Activated CD4-positive, alpha-beta memory T cell treated with anti-CD3 and anti-CD28 coated beads for 36 hours (primary cell): ENCODE measurements at regions not wholly inside any gene's neighbourhood (a gene's known extent, or its start where the extent isn't known, plus 50 kb on each side); places are given as distances from the start of the nearest gene placed in this dataset.

Experiments used
- CTCF ChIA-PET: fragments of 350-600 bp; sonication (Branson Sonifier 250); formaldehyde crosslinking; loops from one replicate; lab custom pipeline; 2021; ENCODE audit warnings: antibody characterized with exemption, inconsistent platforms; lab: Charles Lee
- POLR2A ChIA-PET: fragments of 350-600 bp; sonication (Branson Sonifier 250); formaldehyde crosslinking; loops from one replicate; lab custom pipeline; 2021; ENCODE audit warnings: antibody characterized with exemption; lab: Charles Lee
- DNase-seq: peaks from one replicate; pipeline ENCODE4 v3.0.0-alpha.2; 2020
- H3K27ac Mint-ChIP-seq: one replicate; pipeline ENCODE4 v1.8.0; 2021; ENCODE audit warnings: mixed read lengths
- H3K27me3 Mint-ChIP-seq: one replicate; pipeline ENCODE4 v1.8.0; 2021; ENCODE audit warnings: mixed read lengths
- H3K36me3 Mint-ChIP-seq: one replicate; pipeline ENCODE4 v1.8.0; 2021; ENCODE audit warnings: mixed read lengths
- H3K4me1 Mint-ChIP-seq: one replicate; pipeline ENCODE4 v1.8.0; 2021; ENCODE audit warnings: low read depth, mixed read lengths
- H3K4me3 Mint-ChIP-seq: one replicate; pipeline ENCODE4 v1.8.0; 2021; ENCODE audit warnings: mild to moderate bottlenecking, mixed read lengths
- H3K9me3 Mint-ChIP-seq: one replicate; pipeline ENCODE4 v1.8.0; 2021; ENCODE audit warnings: mixed read lengths
- intact Hi-C: fragments of 100-400 bp; cut with micrococcal nuclease; formaldehyde crosslinking; loops from one replicate; pipeline ENCODE4 v1.15.1; 2023

- intact Hi-C loops, result no loop called here
- no peak for DNase-seq
- peaks cover 2% of the 10 kb centered on the region for H3K4me1 Mint-ChIP-seq
- no peaks in the 10 kb centered on the region for H3K36me3 Mint-ChIP-seq
- ChIA-PET POLR2A (no interaction called here), CTCF (no interaction called here)
- H3K27ac Mint-ChIP-seq, result no peak overlapping the region
- no peaks in the 10 kb centered on the region for H3K9me3 Mint-ChIP-seq
- H3K27me3 Mint-ChIP-seq, result peaks cover 9% of the 10 kb centered on the region
- H3K4me3 Mint-ChIP-seq, result no peak overlapping the region
These were observed 1330.4 kb downstream of the TBC1D22A start for GRCh38 chr22:48092866-48093265.

DNA sequence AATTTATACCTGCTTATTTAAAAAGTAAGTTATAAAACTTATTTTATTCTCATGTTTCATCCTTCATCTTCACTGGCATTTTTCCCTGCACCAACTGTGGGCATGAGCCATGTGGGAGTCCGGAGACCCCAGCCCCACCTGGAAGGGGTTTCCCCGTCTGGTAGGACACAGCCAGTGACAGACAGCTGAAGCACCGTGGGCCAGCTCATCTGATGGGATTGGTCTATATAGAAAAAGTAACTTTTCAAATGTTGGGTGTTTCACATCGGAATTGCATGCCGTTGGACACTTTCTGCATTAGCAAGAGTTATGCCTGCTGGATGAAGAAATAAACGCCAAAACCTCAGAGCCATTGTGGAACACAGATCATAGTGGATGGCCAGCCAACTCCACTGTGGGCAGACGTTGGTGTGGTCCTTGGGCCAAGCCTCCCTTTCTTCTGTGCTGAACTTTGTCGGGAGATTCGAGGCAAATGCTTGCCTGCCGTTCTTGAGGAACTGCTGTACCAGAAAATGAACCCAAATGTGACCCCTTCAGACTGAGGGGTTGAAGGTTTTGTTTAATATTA lies 1329.3 kb downstream of the TBC1D22A start:
- H3K9me3 Mint-ChIP-seq, result no peaks in the 10 kb centered on the region
- no peak overlapping the region for H3K27ac Mint-ChIP-seq
- H3K4me3 Mint-ChIP-seq, result no peak overlapping the region
- H3K36me3 Mint-ChIP-seq, result no peaks in the 10 kb centered on the region
- no peak for DNase-seq
- H3K27me3 Mint-ChIP-seq, result peaks cover 9% of the 10 kb centered on the region
- intact Hi-C loops, result no loop called here
- POLR2A ChIA-PET, result no interaction called here
- no peaks in the 10 kb centered on the region for H3K4me1 Mint-ChIP-seq
- CTCF ChIA-PET, result no interaction called here

DNA sequence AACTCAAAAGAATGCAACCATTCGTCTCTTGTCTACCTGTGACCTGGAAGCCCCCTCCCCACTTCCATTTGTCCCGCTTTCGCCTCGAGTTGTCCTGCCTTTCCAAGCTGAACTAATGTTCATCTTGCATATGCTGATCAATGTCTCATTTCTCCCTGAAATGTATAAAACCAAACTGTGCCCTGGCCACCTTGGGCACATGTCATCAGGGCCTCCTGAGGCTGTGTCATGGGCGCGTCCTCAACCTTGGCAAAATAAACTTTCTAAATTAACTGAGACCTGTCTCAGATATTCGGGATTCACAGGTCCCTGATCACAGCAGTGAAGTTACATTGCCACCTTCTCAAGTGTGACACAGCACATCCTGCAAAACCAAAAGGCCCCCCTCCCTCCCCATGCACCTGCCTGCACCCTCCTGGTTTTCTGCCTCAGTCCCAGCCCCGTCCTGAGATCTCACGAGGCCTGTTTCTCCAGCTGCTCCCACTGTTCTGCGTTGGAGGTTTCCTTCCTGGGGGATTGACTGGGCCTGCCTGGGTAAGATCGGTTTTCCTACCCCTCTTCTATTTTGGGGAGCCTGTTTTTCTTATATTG lies 1328.7 kb downstream of the TBC1D22A start:
- H3K4me1 Mint-ChIP-seq, result no peaks in the 10 kb centered on the region
- H3K27me3 Mint-ChIP-seq, result peaks cover 9% of the 10 kb centered on the region
- no peak overlapping the region for H3K27ac Mint-ChIP-seq
- no peaks in the 10 kb centered on the region for H3K9me3 Mint-ChIP-seq
- ChIA-PET CTCF (no interaction called here), POLR2A (no interaction called here)
- H3K36me3 Mint-ChIP-seq, result no peaks in the 10 kb centered on the region
- intact Hi-C loops, result no loop called here
- no peak for DNase-seq
- no peak overlapping the region for H3K4me3 Mint-ChIP-seq

- intact Hi-C loops, result no loop called here
- CTCF ChIA-PET, result no interaction called here
These were observed 1327.9 kb downstream of the TBC1D22A start for GRCh38 chr22:48090332-48090672.

DNA sequence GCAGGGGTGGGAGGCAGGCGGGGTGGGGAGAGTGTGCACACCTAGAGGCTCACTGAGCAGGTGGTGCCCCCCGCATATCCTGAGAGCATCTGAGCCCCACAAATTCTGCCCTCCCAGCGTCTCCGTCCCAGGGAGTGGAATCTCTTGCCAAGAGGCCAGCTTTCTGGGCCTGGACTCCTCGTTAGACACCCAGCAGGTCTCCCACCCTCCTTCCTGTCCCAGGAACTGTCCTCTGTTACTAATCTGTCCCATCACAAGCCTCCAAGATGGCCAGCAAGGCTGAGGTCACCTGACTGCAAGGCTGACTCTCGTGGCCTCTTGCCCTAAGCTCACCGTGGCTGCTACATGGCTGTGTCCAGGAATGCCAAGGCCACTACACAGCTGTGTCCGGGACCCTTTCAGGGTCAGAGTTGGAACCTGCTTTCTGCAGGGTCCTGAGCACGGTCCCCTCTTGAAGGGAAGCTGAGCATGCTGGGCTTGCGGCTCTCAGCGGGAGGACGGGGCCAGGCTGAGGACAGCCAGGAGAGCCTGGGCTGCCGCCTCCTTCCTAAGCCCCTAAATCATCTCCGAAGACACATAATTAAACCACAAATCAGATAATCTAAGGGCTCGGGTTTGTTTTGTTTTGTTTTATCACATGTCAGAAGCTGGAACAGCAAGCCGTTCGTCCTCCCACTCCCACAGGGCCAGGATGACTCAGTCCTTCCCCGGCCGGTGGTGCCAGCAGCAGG lies 1327.3 kb downstream of the TBC1D22A start:
- H3K36me3 Mint-ChIP-seq, result no peaks in the 10 kb centered on the region
- DNase-seq, result no peak
- H3K27me3 Mint-ChIP-seq, result peaks cover 12% of the 10 kb centered on the region
- CTCF ChIA-PET, result no interaction called here
- no peaks in the 10 kb centered on the region for H3K9me3 Mint-ChIP-seq
- H3K27ac Mint-ChIP-seq, result no peak overlapping the region
- intact Hi-C loops, result no loop called here
- POLR2A ChIA-PET, result no interaction called here
- H3K4me1 Mint-ChIP-seq, result no peaks in the 10 kb centered on the region
- H3K4me3 Mint-ChIP-seq, result no peak overlapping the region

More at GRCh38 chr22:48090332-48090672, 1327.9 kb downstream of the TBC1D22A start:
- Mint-ChIP-seq H3K4me1 (no peaks in the 10 kb centered on the region), H3K27ac (no peak overlapping the region), H3K9me3 (no peaks in the 10 kb centered on the region), H3K4me3 (no peak overlapping the region), H3K36me3 (no peaks in the 10 kb centered on the region), H3K27me3 (peaks cover 12% of the 10 kb centered on the region)
- POLR2A ChIA-PET, result no interaction called here
- no peak for DNase-seq

DNA sequence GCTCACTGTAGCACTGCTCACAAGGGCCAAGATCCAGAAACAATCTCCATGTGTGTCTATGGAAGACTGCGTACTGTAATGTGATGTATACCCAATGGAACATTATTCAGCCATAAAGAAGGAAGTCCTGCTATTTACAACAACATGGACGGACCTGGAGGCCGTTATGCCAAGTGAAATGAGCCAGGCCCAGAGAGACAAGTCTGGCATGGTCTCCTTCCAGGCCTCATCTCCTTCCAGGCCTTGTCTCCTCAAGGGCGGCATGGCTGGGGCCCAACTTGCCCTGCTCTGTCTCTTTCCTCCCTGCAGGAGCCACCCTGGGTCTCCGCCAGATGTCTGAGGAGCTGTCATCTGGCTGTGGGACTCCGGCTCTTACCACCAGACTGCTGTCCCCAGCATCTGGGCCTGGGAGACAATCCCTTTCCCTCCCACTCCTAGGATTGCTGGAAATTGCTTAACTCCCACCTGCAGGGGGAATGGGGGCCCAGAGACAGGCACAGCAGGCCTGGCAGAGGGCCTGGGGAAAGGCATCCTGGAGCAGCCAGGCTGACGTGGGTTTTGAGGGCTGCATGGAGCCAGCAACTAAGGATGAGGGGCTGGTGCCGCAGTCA lies 1326.6 kb downstream of the TBC1D22A start:
- Mint-ChIP-seq H3K36me3 (no peaks in the 10 kb centered on the region), H3K27ac (no peak overlapping the region), H3K27me3 (peaks cover 14% of the 10 kb centered on the region), H3K4me1 (peaks cover 2% of the 10 kb centered on the region), H3K4me3 (no peak overlapping the region), H3K9me3 (no peaks in the 10 kb centered on the region)
- CTCF ChIA-PET, result no interaction called here
- intact Hi-C loops, result no loop called here
- no peak for DNase-seq
- POLR2A ChIA-PET, result no interaction called here

DNA sequence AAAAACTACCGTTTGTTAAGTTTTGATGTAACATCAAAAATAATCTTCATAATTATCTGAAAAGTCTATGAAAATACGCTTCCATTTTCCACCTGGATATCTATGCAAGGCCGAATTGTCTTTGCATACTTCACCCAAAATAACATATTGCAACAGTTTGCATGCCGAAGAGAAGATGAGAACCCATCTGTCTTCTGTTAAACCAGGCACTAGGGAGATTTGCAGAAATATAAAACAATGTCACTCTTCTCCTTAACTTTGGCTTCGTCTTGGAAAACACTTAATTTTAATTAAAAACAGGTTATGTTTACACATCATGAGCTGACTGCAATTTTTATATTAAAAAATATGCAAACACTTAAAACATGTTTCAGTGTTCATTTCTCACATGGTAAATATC lies 1325.8 kb downstream of the TBC1D22A start:
- Mint-ChIP-seq H3K4me1 (peaks cover 2% of the 10 kb centered on the region), H3K27ac (no peak overlapping the region), H3K4me3 (no peak overlapping the region), H3K9me3 (no peaks in the 10 kb centered on the region), H3K36me3 (no peaks in the 10 kb centered on the region), H3K27me3 (peaks cover 14% of the 10 kb centered on the region)
- ChIA-PET CTCF (no interaction called here), POLR2A (no interaction called here)
- no peak for DNase-seq
- intact Hi-C loops, result no loop called here

GRCh38 chr22:48085901-48086645 lies 1323.6 kb downstream of the TBC1D22A start:
- ChIA-PET CTCF (no interaction called here), POLR2A (no interaction called here)
- no peak overlapping the region for H3K4me3 Mint-ChIP-seq
- peaks cover 11% of the 10 kb centered on the region for H3K27me3 Mint-ChIP-seq
- intact Hi-C loops, result no loop called here
- H3K9me3 Mint-ChIP-seq, result no peaks in the 10 kb centered on the region
- no peak for DNase-seq
- H3K4me1 Mint-ChIP-seq, result peaks cover 2% of the 10 kb centered on the region
- no peaks in the 10 kb centered on the region for H3K36me3 Mint-ChIP-seq
- no peak overlapping the region for H3K27ac Mint-ChIP-seq

GRCh38 chr22:48084729-48085050 lies 1322.2 kb downstream of the TBC1D22A start:
- no peak for DNase-seq
- no peaks in the 10 kb centered on the region for H3K36me3 Mint-ChIP-seq

GRCh38 chr22:48084041-48084728 lies 1321.7 kb downstream of the TBC1D22A start:
- peaks cover 4% of the 10 kb centered on the region for H3K4me1 Mint-ChIP-seq
- no peak overlapping the region for H3K4me3 Mint-ChIP-seq
- H3K27me3 Mint-ChIP-seq, result peaks cover 12% of the 10 kb centered on the region
- POLR2A ChIA-PET, result no interaction called here
- H3K27ac Mint-ChIP-seq, result no peak overlapping the region
- H3K36me3 Mint-ChIP-seq, result no peaks in the 10 kb centered on the region
- no peak for DNase-seq
- intact Hi-C loops, result no loop called here
- no peaks in the 10 kb centered on the region for H3K9me3 Mint-ChIP-seq
- CTCF ChIA-PET, result no interaction called here

More at GRCh38 chr22:48084729-48085050, 1322.2 kb downstream of the TBC1D22A start:
- Mint-ChIP-seq H3K9me3 (no peaks in the 10 kb centered on the region), H3K27ac (no peak overlapping the region), H3K27me3 (peaks cover 12% of the 10 kb centered on the region), H3K4me3 (no peak overlapping the region), H3K4me1 (peaks cover 4% of the 10 kb centered on the region)
- ChIA-PET CTCF (no interaction called here), POLR2A (no interaction called here)
- intact Hi-C loops, result no loop called here

DNA sequence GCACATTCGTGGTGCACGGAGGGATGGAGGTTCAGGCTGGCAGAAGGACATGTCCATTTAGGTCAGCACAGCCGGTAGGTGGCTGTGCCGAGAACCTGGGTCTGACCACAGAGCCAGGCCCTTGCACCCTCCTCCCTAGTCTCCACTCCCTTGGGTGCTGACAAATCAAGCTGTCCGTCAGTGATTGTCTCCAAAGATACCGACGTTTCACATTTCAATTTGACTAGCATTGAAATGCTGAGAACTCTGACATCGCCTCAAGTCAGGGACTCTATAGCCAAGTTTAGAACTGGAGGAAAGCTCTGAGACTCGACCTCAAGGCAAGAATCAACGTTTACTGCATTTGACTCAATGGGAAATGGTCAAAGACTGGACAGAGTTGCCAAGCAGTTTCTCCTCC lies 1321.1 kb downstream of the TBC1D22A start:
- intact Hi-C loops, result no loop called here
- Mint-ChIP-seq H3K9me3 (no peaks in the 10 kb centered on the region), H3K4me3 (no peak overlapping the region), H3K4me1 (peaks cover 4% of the 10 kb centered on the region), H3K27ac (no peak overlapping the region), H3K36me3 (no peaks in the 10 kb centered on the region), H3K27me3 (peaks cover 16% of the 10 kb centered on the region)
- no peak for DNase-seq
- ChIA-PET CTCF (no interaction called here), POLR2A (no interaction called here)

GRCh38 chr22:48082284-48082683 lies 1319.8 kb downstream of the TBC1D22A start:
- Mint-ChIP-seq H3K27me3 (peaks cover 20% of the 10 kb centered on the region), H3K9me3 (no peaks in the 10 kb centered on the region), H3K36me3 (no peaks in the 10 kb centered on the region), H3K27ac (no peak overlapping the region), H3K4me1 (peaks cover 4% of the 10 kb centered on the region), H3K4me3 (no peak overlapping the region)
- CTCF ChIA-PET, result no interaction called here
- no peak for DNase-seq
- intact Hi-C loops, result no loop called here
- POLR2A ChIA-PET, result no interaction called here
